OCI-LY1 (cell line): ENCODE measurements at regions not wholly inside any gene's neighbourhood (a gene's known extent, or its start where the extent isn't known, plus 50 kb on each side); places are given as distances from the start of the nearest gene placed in this dataset.

ENCODE experiments used
- H2AFZ ChIP-seq: fragments of 200-600 bp; sonication (generic), shearing (Covaris generic); 2 replicates; pipeline ENCODE4 v1.6.0; 2014; ENCODE audit warnings: antibody characterized with exemption, mild to moderate bottlenecking, low read length
- H3F3A ChIP-seq: fragments of 200-600 bp; sonication (generic), shearing (Covaris generic); 2 replicates; pipeline ENCODE4 v1.6.0; 2014; ENCODE audit warnings: mild to moderate bottlenecking, antibody characterized with exemption, low read length, moderate library complexity; ENCODE audit not compliant: insufficient read depth
- H3K27ac ChIP-seq: fragments of 200-600 bp; sonication (generic); 2 replicates; pipeline ENCODE4 v1.5.1; 2014; ENCODE audit warnings: low read length, mixed run types, mild to moderate bottlenecking, low read depth; ENCODE audit not compliant: poor library complexity, severe bottlenecking
- H3K27me3 ChIP-seq: fragments of 200-600 bp; sonication (generic); 2 replicates; pipeline ENCODE4 v1.6.0; 2014; ENCODE audit warnings: antibody characterized with exemption, mild to moderate bottlenecking, low read length, moderate library complexity; ENCODE audit not compliant: insufficient read depth
- H3K36me3 ChIP-seq: fragments of 200-600 bp; sonication (generic); 2 replicates; pipeline ENCODE4 v1.6.1; 2014; ENCODE audit warnings: mild to moderate bottlenecking, antibody characterized with exemption, low read length, moderate library complexity, mixed read lengths; ENCODE audit not compliant: insufficient read depth
- H3K4me1 ChIP-seq: fragments of 200-600 bp; sonication (generic); 2 replicates; pipeline ENCODE4 v1.5.1; 2014; ENCODE audit warnings: mild to moderate bottlenecking, low read length, moderate library complexity; ENCODE audit not compliant: insufficient read depth, severe bottlenecking
- H3K4me2 ChIP-seq: fragments of 200-600 bp; sonication (generic), shearing (Covaris generic); 2 replicates; pipeline ENCODE4 v1.6.1; 2014; ENCODE audit warnings: low read length
- H3K4me3 ChIP-seq: fragments of 200-600 bp; sonication (generic); 2 replicates; pipeline ENCODE4 v1.5.1; 2014; ENCODE audit warnings: low read length, low read depth, mild to moderate bottlenecking, mixed read lengths; ENCODE audit not compliant: poor library complexity, severe bottlenecking
- H3K79me2 ChIP-seq: fragments of 200-600 bp; shearing (Covaris generic); 2 replicates; pipeline ENCODE4 v1.6.1; 2016; ENCODE audit warnings: mixed run types, low read length, mixed read lengths; ENCODE audit not compliant: insufficient read depth
- H3K9ac ChIP-seq: fragments of 200-600 bp; sonication (generic), shearing (Covaris generic); 2 replicates; pipeline ENCODE4 v1.6.1; 2014; ENCODE audit warnings: mild to moderate bottlenecking, low read length, mixed read lengths
- H3K9me2 ChIP-seq: fragments of 200-600 bp; sonication (generic), shearing (Covaris generic); 2 replicates; pipeline ENCODE4 v1.6.1; 2014; ENCODE audit warnings: low read depth, mild to moderate bottlenecking, low read length, mixed read lengths
- H3K9me3 ChIP-seq: fragments of 200-600 bp; shearing (Covaris generic); 2 replicates; pipeline ENCODE4 v1.6.1; 2014; ENCODE audit warnings: low read length, mixed read lengths
- H4K20me1 ChIP-seq: fragments of 200-600 bp; sonication (generic), shearing (Covaris generic); 2 replicates; pipeline ENCODE4 v1.6.0; 2016; ENCODE audit warnings: mild to moderate bottlenecking, low read length; ENCODE audit not compliant: insufficient read depth
- CTCF ChIP-seq: fragments of 200-600 bp; sonication (generic), shearing (Covaris generic); IDR thresholded peaks from 2 replicates; pipeline ENCODE4 v1.5.1; 2017; ENCODE audit warnings: mild to moderate bottlenecking, antibody characterized with exemption, low read length, moderate library complexity, mixed read lengths
- EZH2 ChIP-seq: fragments of 200-600 bp; sonication (generic), shearing (Covaris generic); IDR thresholded peaks from 2 replicates; pipeline ENCODE4 v1.8.0; 2017; ENCODE audit warnings: borderline replicate concordance, mixed run types, mild to moderate bottlenecking, antibody characterized with exemption, low read length, moderate library complexity, mixed read lengths

- Histone ChIP-seq H2AFZ (no peak overlapping the region), H3K79me2 (no peaks in the 10 kb centered on the region), H3K4me2 (no peak overlapping the region), H4K20me1 (no peaks in the 10 kb centered on the region), H3K4me3 (no peak overlapping the region), H3K4me1 (peaks cover 26% of the 10 kb centered on the region), H3K9ac (no peak overlapping the region), H3K36me3 (no peaks in the 10 kb centered on the region), H3K27me3 (no peaks in the 10 kb centered on the region), H3K9me2 (no peaks in the 10 kb centered on the region), H3F3A (0 out of 2 replicates have a peak, but pooled peaks cover 7% of the 10 kb centered on the region), H3K9me3 (no peaks in the 10 kb centered on the region), H3K27ac (no peak overlapping the region)
- no peak for TF ChIP-seq CTCF
- no peak for TF ChIP-seq EZH2
These were observed 447.4 kb upstream of the TRIB2 start for GRCh38 chr2:12269041-12269972.

GRCh38 chr2:12270876-12271588, 445.7 kb upstream of the TRIB2 start:
- Histone ChIP-seq H3K9me2 (no peaks in the 10 kb centered on the region), H2AFZ (peak overlapping the region; percentile 64), H3K4me3 (peak overlapping the region; percentile 2), H3K9me3 (no peaks in the 10 kb centered on the region), H3K79me2 (no peaks in the 10 kb centered on the region), H3F3A (0 out of 2 replicates have a peak, but pooled peaks cover 4% of the 10 kb centered on the region), H3K9ac (peak overlapping the region; percentile 11; the same call in 1 of the 2 replicates), H4K20me1 (no peaks in the 10 kb centered on the region), H3K36me3 (no peaks in the 10 kb centered on the region), H3K4me1 (peaks cover 20% of the 10 kb centered on the region), H3K27ac (peak overlapping the region; percentile 32), H3K4me2 (peak overlapping the region; percentile 34), H3K27me3 (no peaks in the 10 kb centered on the region)
- TF ChIP-seq EZH2 (no peak), CTCF (no peak)

- TF ChIP-seq CTCF (no peak), EZH2 (no peak)
- no peaks in the 10 kb centered on the region for H4K20me1 ChIP-seq
- H3K79me2 ChIP-seq = no peaks in the 10 kb centered on the region
- peak overlapping the region; percentile 2 for H3K4me3 ChIP-seq
- no peaks in the 10 kb centered on the region for H3K36me3 ChIP-seq
- peaks cover 20% of the 10 kb centered on the region for H3K4me1 ChIP-seq
- H3K9ac ChIP-seq = peak overlapping the region; percentile 11; the same call in 1 of the 2 replicates
- H3F3A ChIP-seq = 0 out of 2 replicates have a peak, but pooled peaks cover 4% of the 10 kb centered on the region
- no peaks in the 10 kb centered on the region for H3K9me2 ChIP-seq
- no peaks in the 10 kb centered on the region for H3K9me3 ChIP-seq
- peak overlapping the region; percentile 34 for H3K4me2 ChIP-seq
- no peaks in the 10 kb centered on the region for H3K27me3 ChIP-seq
- H2AFZ ChIP-seq = peak overlapping the region; percentile 64
- peak overlapping the region; percentile 32 for H3K27ac ChIP-seq
These were observed 445.1 kb upstream of the TRIB2 start for GRCh38 chr2:12271589-12271984.
